Left lung (tissue), 4 donors: ENCODE measurements at regions not wholly inside any gene's neighbourhood (a gene's known extent, or its start where the extent isn't known, plus 50 kb on each side); places are given as distances from the start of the nearest gene placed in this dataset.

Experiments
- ATAC-seq: fragments of 200-7000 bp; cut with Tn5 transposase; one replicate; pipeline ENCODE4 v1.9.1; 2020; ENCODE audit warnings: moderate library complexity
- DNase-seq, 4 donors: peaks; one replicate each; pipeline ENCODE4 v3.0.0-alpha.2; 2013 to 2020
- H3K27ac ChIP-seq, 2 donors: fragments of 200-600 bp; sonication (generic) in 1 of 2; one replicate each; pipeline versions ENCODE4 v1.5.0 to v1.8.0; 2020 to 2021
- H3K27me3 ChIP-seq, 2 donors: fragments of 200-600 bp; sonication (generic) in 1 of 2; one replicate each; pipeline versions ENCODE4 v1.5.0 to v1.8.0; 2020 to 2021
- H3K36me3 ChIP-seq, 2 donors: fragments of 200-600 bp; sonication (generic) in 1 of 2; one replicate each; pipeline versions ENCODE4 v1.5.0 to v1.8.0; 2020 to 2021
- H3K4me1 ChIP-seq, 2 donors: fragments of 200-600 bp; one replicate each; pipeline ENCODE4 v1.8.0; 2021
- H3K4me3 ChIP-seq, 2 donors: fragments of 200-600 bp; sonication (generic) in 1 of 2; one replicate each; pipeline versions ENCODE4 v1.5.0 to v1.8.0; 2020 to 2021; ENCODE audit warnings: mild to moderate bottlenecking in 1 of 2
- H3K9me3 ChIP-seq, 2 donors: fragments of 200-600 bp; sonication (generic) in 1 of 2; one replicate each; pipeline versions ENCODE4 v1.5.0 to v1.8.0; 2020 to 2021
- intact Hi-C, 2 donors: fragments of 100-400 bp; cut with DNase I; formaldehyde crosslinking; loops; one replicate each; pipeline versions ENCODE4 v1.11.2 to v1.14.2; 2022
- TF ChIP-seq, protein P1 (sequence below), 2 donors: fragments of 200-600 bp; sonication (generic) in 1 of 2; IDR thresholded peaks; one replicate each; pipeline versions ENCODE4 v1.5.0 to v1.8.0; 2021; ENCODE audit warnings: antibody characterized with exemption in 2 of 2
- donor health status: DM: no; HTN: yes; CAD: no.
- donor health status: DM: no; HTN: no; CAD: no.

- H3K9me3 ChIP-seq: peaks cover 0 to 10% of the 10 kb centered on the region in 2 donors
- H3K4me3 ChIP-seq: no peak overlapping the region
- no peaks in the 10 kb centered on the region for H3K36me3 ChIP-seq
- H3K4me1 ChIP-seq: no peaks in the 10 kb centered on the region
- no peak for DNase-seq
- no peak overlapping the region for H3K27ac ChIP-seq
- H3K27me3 ChIP-seq: no peaks in the 10 kb centered on the region
- no peak for ATAC-seq
- intact Hi-C loops: no loop called here
- TF ChIP-seq, protein P1, sequence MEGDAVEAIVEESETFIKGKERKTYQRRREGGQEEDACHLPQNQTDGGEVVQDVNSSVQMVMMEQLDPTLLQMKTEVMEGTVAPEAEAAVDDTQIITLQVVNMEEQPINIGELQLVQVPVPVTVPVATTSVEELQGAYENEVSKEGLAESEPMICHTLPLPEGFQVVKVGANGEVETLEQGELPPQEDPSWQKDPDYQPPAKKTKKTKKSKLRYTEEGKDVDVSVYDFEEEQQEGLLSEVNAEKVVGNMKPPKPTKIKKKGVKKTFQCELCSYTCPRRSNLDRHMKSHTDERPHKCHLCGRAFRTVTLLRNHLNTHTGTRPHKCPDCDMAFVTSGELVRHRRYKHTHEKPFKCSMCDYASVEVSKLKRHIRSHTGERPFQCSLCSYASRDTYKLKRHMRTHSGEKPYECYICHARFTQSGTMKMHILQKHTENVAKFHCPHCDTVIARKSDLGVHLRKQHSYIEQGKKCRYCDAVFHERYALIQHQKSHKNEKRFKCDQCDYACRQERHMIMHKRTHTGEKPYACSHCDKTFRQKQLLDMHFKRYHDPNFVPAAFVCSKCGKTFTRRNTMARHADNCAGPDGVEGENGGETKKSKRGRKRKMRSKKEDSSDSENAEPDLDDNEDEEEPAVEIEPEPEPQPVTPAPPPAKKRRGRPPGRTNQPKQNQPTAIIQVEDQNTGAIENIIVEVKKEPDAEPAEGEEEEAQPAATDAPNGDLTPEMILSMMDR (IDR thresholded peaks at IDR 0.05): no peak
Measured at GRCh38 chr11:23719016-23719415, 777.8 kb upstream of the LUZP2 start.

DNA sequence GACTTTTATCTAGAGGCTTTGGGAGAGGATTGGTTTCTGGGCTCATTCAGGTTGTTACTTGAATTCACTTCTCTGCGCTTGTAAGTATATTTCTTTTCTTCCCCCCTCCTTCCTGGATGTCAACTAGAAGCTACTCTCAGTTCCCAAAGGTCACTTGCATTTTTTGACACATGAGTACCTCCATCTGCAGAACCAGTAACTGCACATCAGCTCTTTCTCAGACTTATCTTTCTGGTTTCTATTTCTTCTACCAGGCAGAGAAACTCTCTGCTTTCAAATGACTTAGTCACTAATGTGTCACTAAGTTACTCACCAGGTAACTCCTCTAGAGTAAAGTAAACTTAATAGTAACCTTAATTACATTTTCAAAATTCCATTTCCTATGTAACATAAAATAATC lies 773.0 kb upstream of the LUZP2 start:
- intact Hi-C loops: no loop called here

GRCh38 chr11:23725752-23726151 lies 771.1 kb upstream of the LUZP2 start:
- Histone ChIP-seq H3K4me1 (no peaks in the 10 kb centered on the region), H3K9me3 (peaks cover 0 to 8% of the 10 kb centered on the region in 2 donors), H3K27me3 (no peaks in the 10 kb centered on the region), H3K36me3 (no peaks in the 10 kb centered on the region), H3K27ac (no peak overlapping the region), H3K4me3 (no peak overlapping the region)
- DNase-seq (no peak), ATAC-seq (no peak)
- TF ChIP-seq, protein P1 (IDR thresholded peaks at IDR 0.05): no peak
- intact Hi-C loops: no loop called here

More for the DNA sequence above, 773.0 kb upstream of the LUZP2 start:
- no peak overlapping the region for H3K4me3 ChIP-seq
- TF ChIP-seq, protein P1 (IDR thresholded peaks at IDR 0.05): no peak
- no peak for ATAC-seq
- H3K27ac ChIP-seq: no peak overlapping the region
- no peaks in the 10 kb centered on the region for H3K4me1 ChIP-seq
- no peaks in the 10 kb centered on the region for H3K36me3 ChIP-seq
- no peaks in the 10 kb centered on the region for H3K27me3 ChIP-seq
- H3K9me3 ChIP-seq: peaks cover 0 to 2% of the 10 kb centered on the region in 2 donors
- no peak for DNase-seq

GRCh38 chr11:23727387-23727786 lies 769.5 kb upstream of the LUZP2 start:
- TF ChIP-seq, protein P1 (IDR thresholded peaks at IDR 0.05): no peak
- no peaks in the 10 kb centered on the region for H3K27me3 ChIP-seq
- H3K36me3 ChIP-seq: no peaks in the 10 kb centered on the region
- no peak for DNase-seq
- H3K9me3 ChIP-seq: peaks cover 0 to 19% of the 10 kb centered on the region in 2 donors
- ATAC-seq: no peak
- no peak overlapping the region for H3K4me3 ChIP-seq
- no peak overlapping the region for H3K27ac ChIP-seq
- intact Hi-C loops: no loop called here
- H3K4me1 ChIP-seq: no peaks in the 10 kb centered on the region

DNA sequence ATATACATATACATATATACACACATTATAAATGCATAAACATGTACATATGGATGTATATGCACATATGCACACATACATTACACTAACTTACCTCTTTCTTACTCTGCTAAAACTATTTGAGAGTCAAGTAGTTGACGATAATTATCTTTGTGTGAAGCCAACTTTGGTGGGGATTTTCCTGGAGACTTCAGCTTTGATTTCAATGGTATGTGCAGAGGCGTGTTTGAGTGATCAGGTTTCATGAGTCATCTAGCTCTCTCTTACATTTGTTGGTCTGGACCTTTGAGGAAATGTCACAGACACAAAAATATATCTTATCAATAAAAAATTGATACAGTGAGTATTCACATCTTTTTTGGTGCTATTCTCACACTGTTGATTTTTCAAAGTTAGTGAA lies 769.1 kb upstream of the LUZP2 start:
- no peaks in the 10 kb centered on the region for H3K4me1 ChIP-seq
- TF ChIP-seq, protein P1 (IDR thresholded peaks at IDR 0.05): no peak
- no peak overlapping the region for H3K27ac ChIP-seq
- ATAC-seq: no peak
- intact Hi-C loops: no loop called here
- no peak for DNase-seq
- no peak overlapping the region for H3K4me3 ChIP-seq
- peaks cover 0 to 20% of the 10 kb centered on the region in 2 donors for H3K9me3 ChIP-seq
- H3K36me3 ChIP-seq: no peaks in the 10 kb centered on the region
- no peaks in the 10 kb centered on the region for H3K27me3 ChIP-seq
